ENCODE measurements at regions not wholly inside any gene's neighbourhood (a gene's known extent, or its start where the extent isn't known, plus 50 kb on each side); places are given as distances from the start of the nearest gene placed in this dataset.

- TF ChIP-seq, protein P1, sequence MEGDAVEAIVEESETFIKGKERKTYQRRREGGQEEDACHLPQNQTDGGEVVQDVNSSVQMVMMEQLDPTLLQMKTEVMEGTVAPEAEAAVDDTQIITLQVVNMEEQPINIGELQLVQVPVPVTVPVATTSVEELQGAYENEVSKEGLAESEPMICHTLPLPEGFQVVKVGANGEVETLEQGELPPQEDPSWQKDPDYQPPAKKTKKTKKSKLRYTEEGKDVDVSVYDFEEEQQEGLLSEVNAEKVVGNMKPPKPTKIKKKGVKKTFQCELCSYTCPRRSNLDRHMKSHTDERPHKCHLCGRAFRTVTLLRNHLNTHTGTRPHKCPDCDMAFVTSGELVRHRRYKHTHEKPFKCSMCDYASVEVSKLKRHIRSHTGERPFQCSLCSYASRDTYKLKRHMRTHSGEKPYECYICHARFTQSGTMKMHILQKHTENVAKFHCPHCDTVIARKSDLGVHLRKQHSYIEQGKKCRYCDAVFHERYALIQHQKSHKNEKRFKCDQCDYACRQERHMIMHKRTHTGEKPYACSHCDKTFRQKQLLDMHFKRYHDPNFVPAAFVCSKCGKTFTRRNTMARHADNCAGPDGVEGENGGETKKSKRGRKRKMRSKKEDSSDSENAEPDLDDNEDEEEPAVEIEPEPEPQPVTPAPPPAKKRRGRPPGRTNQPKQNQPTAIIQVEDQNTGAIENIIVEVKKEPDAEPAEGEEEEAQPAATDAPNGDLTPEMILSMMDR (IDR thresholded peaks at IDR 0.05), result no peak
- no peak for TF ChIP-seq POLR2A (IDR thresholded peaks at IDR 0.05)
Observed at GRCh38 chr3:106816838-106817237, 560.4 kb upstream of the CCDC54 start.
